ENCODE measurements at regions not wholly inside any gene's neighbourhood (a gene's known extent, or its start where the extent isn't known, plus 50 kb on each side); places are given as distances from the start of the nearest gene placed in this dataset.

DNA sequence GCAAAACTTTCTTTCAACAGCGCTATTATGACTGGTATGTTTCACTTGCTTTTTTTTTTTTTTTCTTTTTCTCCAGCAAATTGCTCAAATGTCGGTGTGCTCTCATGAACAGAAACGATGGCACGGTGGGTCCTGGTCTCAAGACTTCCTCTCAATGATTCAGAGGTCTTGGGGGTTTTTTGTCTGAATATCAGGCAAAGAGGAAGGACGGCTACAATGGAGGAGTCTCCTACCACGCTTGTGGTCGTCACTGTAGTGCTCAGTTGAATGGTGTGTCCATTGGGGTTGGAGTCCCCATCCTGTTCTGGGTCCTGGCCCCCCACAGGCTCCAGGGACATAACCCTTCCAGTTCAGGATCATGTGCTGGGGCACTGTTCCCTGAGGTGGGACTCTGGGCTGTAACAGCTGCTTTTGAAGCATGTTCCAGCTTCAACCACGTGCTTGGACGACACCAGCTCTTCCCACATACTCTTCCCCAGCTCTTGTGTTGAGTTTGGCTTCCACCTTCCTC lies 266.7 kb upstream of the KLF6 start:
- POLR2A ChIA-PET = no interaction called here
- TF ChIP-seq, protein P1, sequence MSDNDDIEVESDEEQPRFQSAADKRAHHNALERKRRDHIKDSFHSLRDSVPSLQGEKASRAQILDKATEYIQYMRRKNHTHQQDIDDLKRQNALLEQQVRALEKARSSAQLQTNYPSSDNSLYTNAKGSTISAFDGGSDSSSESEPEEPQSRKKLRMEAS (IDR thresholded peaks at IDR 0.05; ENCODE audit: insufficient read depth, insufficient read length) = no peak
- TF ChIP-seq POLR2AphosphoS5 (IDR thresholded peaks at IDR 0.05; ENCODE audit: insufficient read depth, low read depth, low read length) (no peak), JUN (IDR thresholded peaks at IDR 0.05; ENCODE audit: borderline replicate concordance, insufficient read depth, insufficient read length, low read depth) (no peak), MYC (IDR thresholded peaks at IDR 0.05; ENCODE audit: low read depth, low read length) (no peak), EZH2 (IDR thresholded peaks at IDR 0.05; ENCODE audit: borderline replicate concordance, low read depth, low read length, severe bottlenecking) (no peak), POLR2A (IDR thresholded peaks at IDR 0.05; ENCODE audit: low read depth, low read length) (no peak), FOS (IDR thresholded peaks at IDR 0.05; ENCODE audit: borderline replicate concordance, insufficient read depth, low read length) (no peak), CTCF (IDR thresholded peaks at IDR 0.05; ENCODE audit: extremely low read depth in 1 of 2, insufficient read depth in 1 of 2, low read depth in 1 of 2, low read length in 2 of 2) (no peak), GATA2 (IDR thresholded peaks at IDR 0.05; ENCODE audit: insufficient read depth, insufficient read length, low read depth, low read length) (no peak)
- Histone ChIP-seq H3K27ac (ENCODE audit: insufficient read depth, low read depth, low read length) (no peak overlapping the region), H3K79me2 (ENCODE audit: control insufficient read depth, insufficient read depth, low read length) (no peaks in the 10 kb centered on the region), H3K4me3 (replicated peaks in 1 of 3; ENCODE audit: insufficient read depth in 1 of 3, low read depth in 1 of 3, low read length in 3 of 3) (no peak overlapping the region), H3K9me3 (replicated peaks; ENCODE audit: control insufficient read depth, insufficient read depth, low read length) (no peaks in the 10 kb centered on the region), H3K9me1 (replicated peaks; ENCODE audit: control insufficient read depth, extremely low read depth, insufficient read depth, low read length) (no peaks in the 10 kb centered on the region), H3K27me3 (ENCODE audit: control insufficient read depth in 2 of 2, insufficient read depth in 2 of 2, low read length in 2 of 2) (no peaks in the 10 kb centered on the region), H3K4me1 (ENCODE audit: control insufficient read depth, extremely low read depth, insufficient read depth, low read length) (peaks cover 6% of the 10 kb centered on the region), H4K20me1 (replicated peaks; ENCODE audit: control insufficient read depth, extremely low read depth, insufficient read depth, low read length) (no peaks in the 10 kb centered on the region), H3K36me3 (ENCODE audit: control insufficient read depth in 2 of 2, extremely low read depth in 1 of 2, insufficient read depth in 2 of 2, low read length in 2 of 2) (no peaks in the 10 kb centered on the region), H2AFZ (ENCODE audit: low read depth, low read length) (peak overlapping the region; percentile 84), H3K4me2 (ENCODE audit: insufficient read depth, low read length) (no peak overlapping the region), H3K9ac (replicated peaks; ENCODE audit: extremely low read depth, insufficient read depth, low read length) (no peak overlapping the region)
- FAIRE-seq = no peak
- intact Hi-C loops (cut with micrococcal nuclease) (no loop called here), dilution Hi-C loops (cut with MboI; ENCODE audit: extremely low pct_ligation_motif_present, low sequenced_read_pairs) (no loop called here)
- no peak for DNase-seq (ENCODE audit: low read depth, low spot score)
- CTCF ChIA-PET = interaction anchor here (2.6 kb wide), 1 partner anchor 12 kb away, joined by 7 read pairs; no protein-coding TSS in a partner anchor
- no TSS peak for BruUV-seq (replicated peaks)
